GF-D8 (cell line): ENCODE measurements at regions not wholly inside any gene's neighbourhood (a gene's known extent, or its start where the extent isn't known, plus 50 kb on each side); places are given as distances from the start of the nearest gene placed in this dataset.
"Not testable (repeated sequence)": the region's sequence is repeated elsewhere in the genome, so short reads cannot be mapped to it uniquely, and the experiment has no call there.

Experiments
- DNase-seq: peaks from one replicate; lab custom pipeline; 2025; lab: John Stamatoyannopoulos, UW

DNA sequence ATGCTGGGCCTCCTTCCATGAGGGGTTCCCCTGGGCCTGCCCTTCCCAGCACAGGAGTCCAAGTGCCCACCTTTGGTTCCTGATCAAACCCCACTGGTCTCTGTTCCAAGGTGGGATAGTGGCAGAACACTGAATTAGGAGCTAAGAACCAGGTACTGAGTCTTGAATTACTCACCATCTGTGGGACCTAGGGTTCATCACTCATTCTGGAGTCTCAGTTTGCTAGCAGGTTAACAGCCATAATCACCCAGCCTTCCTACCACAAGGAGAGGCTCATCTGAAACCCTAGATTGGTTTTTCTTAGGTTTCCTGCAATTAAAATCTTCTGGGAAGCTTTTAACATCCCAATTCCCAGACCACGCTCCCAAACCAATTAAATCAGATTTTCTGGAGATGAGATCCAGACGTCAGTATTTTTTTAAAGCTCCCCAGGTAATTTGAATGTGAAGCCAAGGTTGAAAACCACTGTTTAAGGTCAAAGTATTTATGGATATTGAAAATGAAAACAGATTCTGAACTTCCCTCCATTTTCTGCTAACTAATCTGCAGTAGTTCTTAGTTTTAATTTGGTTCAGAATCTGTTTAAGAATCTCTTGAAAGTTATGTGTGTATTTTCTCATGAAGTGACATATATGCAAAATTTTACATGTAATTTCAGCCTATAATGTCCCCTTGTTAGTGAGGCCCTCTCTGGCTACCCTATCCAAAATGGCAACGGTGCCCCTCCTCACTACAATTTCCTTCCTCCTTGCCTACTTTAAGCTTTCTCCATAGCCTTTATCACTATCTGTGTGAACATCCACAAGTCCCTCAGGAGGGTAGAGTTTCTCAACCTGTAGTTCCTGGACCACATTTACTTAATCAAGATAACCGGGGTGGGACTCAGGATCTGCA lies 166.5 kb upstream of the CXCR4 start:
- no peak for DNase-seq

DNA sequence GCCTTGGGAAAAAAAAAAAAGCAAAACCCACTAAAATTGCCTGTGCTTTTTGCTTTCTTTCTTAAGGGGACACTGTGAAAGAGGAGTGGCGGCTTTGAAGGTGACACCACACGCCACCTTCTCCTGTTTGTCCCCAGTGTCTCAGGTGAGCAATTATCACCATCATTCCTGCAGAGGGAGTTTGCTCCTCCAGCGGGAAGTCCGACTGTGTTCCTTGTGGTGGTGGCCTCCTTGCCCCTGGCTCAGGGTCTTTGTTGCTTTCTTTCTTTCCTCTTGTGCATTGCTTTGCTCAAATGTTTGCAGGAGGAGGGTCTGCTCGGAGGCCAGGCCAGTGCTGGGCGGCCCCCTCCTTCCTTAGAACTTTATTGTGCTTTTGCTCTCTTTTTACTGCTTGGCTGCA lies 164.3 kb upstream of the CXCR4 start:
- no peak for DNase-seq

DNA sequence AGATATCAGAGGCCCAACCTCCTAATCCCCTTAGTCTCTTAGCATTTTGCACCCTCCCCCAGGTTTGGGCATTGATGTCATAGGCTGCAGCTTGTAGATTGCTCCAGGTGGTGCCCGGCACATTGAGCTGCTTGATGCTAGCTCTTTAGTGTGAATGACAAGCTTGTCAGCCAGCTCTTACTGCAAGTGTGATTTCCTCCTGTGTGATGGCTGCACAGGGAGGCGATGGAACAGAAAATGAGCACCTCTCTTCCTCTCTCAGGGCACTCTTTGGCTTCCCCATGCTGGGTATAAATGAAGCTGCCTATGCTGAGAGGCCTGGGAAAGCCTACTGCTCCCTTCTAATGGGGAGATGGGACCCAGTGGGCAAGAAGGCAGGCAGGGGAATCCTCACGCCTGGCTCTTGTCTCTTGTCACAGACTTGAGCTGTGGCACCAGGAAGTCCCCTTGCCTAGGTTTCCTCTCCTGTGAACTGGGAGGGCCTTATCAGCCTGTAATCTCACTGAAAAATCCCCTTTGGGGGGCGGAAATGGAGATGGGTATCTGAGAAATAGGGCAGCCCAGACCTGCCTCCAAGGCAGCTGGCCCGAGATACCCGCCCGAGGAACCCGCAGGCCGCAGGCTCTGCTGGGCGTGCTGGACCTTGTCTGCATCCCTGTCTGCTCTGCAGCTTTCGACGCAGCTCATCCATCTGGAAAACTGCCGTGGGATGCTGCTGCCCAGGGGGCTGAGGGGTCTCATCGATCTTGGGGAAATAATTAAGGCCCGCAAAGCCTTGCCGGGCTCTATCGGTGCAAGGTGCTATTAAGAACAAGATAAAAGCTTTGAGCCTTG lies 163.5 kb upstream of the CXCR4 start:
- no peak for DNase-seq

DNA sequence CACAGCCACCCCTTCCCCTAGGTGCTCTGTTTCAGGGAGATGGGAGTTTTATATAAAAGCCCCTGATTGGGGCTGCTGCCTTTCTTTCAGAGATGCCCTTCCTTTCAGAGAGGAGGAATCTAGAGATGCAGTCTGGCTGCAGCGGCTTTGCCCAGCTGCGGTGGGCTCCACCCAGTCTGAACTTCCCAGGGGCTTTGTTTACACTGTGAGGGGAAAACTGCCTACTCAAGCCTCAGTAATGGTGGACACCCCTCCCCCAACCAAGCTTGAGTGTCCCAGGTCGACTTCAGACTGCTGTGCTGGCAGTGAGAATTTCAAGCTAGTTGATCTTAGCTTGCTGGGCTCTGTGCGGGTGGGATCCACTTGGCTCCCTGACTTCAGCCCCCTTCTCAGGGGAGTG lies 148.4 kb upstream of the CXCR4 start:
- not testable (repeated sequence) for DNase-seq

DNA sequence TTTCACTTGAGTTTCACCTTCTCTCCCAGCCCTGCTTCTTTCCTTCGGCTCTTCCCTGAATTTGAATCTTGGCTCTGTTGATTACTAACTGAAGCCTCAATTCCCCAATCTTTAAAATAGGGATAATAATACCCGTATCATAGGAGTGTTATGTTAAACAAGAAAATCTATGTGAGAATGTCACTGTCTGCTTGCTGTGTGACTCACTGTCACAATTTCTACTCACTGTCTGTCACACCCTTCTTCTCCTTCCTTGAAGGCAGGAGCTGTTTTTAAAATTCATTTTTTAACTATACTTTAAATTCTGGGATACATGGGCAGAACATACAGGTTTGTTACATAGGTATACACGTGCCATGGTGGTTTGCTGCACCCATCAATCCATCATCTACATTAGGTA lies 141.6 kb upstream of the CXCR4 start:
- no peak for DNase-seq

DNA sequence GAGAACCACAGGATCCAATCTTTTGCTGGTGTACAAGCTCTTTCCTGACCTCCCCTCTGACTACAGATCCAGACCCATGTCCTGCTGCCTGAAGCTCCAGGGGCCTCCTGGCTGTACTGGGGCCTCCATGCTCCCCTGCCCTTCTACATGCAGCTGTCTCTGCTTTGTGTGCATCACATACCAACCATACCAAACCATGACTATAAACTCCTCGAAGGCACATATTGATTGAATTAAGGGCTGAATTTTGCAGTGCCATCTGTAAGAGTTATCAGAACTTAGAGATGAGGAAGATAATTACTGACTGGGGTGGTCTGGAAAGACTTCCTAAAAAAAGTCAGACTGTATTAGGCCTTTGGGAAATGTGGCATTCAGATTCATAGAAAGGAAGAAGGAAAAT lies 139.9 kb upstream of the CXCR4 start:
- DNase-seq, result no peak

DNA sequence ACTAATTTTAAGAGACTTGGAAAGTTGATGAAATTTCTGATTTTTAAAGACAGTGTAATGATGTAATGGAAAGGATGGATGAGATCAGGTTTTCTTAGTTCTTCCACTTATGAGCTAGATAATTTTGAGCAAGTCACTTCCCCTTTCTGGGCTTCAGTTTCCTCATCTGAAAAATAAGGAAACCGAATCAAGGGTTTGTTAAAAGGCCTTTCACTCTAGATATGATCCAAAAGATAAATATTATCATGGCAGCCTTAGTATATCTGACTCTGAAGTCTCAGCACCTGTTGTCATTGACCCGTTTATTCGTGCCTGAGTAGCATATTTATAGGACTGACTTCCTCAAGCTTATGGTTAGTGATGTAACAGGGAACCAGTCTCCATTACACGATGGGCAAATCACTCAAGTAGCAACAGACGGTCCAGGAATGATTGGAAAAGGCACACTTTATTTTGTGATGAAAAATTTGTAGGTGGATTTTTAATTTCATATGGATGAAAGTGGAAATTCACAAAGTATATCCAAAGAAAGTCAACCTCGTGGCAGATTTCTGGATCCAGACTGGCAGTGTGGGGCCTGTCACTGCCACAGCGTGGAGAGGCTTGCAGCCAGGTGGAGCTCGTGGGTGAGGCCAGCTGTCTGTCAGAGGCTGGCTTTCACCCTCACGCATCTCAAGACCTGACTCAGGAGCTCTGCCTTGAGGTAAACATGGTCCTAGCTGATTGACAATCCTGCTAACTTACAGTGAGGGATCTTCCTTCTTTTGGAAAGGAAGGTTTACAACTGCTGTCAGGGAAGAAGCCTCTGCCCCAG lies 137.9 kb upstream of the CXCR4 start:
- peak; percentile 82 for DNase-seq

DNA sequence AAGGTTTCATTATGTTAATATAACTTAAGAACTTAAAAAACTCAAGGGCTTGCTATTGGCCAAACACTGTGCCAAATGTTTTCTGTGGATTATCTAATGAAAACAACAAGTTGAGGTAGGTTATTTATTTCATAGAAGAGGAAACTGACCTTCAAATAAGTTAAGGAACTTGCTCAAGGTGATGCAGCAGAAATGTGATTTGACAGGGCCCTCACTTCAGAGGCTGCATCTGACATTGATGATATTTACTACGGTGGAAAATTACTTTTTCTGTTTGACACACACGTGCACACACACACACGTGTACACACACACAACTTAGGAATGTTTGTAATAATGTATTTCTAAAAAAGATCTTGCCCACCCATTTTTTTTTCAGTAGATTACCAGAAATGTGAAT lies 137.2 kb upstream of the CXCR4 start:
- no peak for DNase-seq

DNA sequence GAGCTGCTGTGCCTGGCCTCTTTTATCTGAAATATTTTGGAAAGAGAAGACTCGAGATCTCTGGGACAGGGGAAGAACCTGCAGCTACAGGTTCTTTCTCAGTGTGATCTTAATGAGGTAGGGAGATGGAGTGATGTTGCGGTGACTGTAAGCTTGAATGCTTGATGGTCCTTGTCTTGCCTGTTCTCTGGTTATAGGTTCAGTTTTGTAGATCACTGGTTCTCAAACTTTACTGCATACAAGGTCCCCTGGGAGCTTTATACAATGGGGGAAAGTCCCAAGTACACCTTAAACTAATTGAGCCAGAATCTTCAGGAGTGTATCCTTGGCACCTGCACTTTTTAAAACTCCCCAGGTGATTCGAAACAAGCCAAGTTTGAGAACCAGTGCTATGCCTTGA lies 136.7 kb upstream of the CXCR4 start:
- no peak for DNase-seq

DNA sequence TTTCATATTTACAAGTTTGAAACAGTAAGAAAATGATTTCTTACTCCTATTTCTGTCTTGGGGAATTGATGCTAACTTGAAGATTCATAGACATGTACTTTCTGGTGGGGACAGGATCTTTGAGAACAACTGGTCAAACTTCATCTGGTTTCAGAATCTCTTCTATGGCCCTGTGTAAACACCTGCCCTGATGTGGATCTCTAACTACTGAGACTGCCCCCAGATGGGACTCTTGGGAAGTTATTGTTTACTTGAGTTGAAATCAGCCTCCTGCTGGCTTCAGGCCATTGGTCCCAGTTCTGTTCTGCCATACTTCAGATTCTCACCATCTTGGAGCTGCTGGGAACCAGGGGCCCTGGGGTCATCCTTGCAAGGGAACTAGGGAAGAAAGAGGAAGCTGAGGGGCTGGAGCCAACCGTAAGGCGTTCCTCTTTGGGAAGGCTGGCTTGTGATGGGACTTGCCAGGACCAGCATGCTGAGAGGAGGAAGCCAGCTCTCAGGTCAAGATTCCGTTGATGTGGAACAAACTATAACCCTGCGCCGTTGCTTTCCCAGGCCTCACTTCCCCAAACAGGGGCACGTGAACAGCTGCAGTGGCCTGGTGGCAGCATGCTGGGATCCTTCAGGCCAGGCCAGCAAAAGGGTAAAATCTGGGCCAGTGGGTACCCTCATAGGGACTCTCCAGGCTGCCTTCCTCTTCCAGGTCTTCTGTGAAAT lies 135.5 kb upstream of the CXCR4 start:
- DNase-seq, result no peak

DNA sequence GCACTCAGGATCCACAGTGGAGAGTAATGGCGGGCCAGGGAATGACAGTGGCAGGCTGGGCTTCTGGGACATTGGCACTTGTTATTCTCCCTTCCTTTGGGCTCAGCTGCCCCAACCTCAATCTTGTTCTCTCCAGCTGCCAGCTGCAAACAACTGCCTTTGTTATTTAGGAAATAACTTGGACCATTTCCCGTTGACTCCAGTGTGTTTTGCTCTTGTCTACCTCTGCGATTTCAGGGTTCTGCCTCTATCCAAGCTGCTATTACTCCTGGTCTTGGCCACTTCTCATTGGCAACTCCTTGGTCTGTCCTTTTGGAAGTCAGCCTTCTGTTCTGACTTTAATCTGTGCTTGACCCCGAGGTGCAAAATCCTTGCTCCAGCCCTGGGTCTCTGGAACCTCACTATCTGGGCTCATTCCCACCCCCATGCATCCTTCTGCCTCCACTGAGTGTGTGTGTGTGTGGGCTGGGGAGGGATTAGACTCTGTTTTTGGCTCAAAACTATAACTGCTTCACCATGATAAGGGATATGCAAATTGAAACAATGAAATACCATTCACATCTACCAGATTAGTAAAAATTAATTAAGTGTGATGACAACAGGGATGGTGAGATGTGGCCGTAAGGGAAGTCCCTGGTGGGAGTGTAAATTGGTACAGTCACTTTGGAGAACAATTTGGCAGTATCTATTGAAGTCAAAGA lies 134.1 kb upstream of the CXCR4 start:
- no peak for DNase-seq

DNA sequence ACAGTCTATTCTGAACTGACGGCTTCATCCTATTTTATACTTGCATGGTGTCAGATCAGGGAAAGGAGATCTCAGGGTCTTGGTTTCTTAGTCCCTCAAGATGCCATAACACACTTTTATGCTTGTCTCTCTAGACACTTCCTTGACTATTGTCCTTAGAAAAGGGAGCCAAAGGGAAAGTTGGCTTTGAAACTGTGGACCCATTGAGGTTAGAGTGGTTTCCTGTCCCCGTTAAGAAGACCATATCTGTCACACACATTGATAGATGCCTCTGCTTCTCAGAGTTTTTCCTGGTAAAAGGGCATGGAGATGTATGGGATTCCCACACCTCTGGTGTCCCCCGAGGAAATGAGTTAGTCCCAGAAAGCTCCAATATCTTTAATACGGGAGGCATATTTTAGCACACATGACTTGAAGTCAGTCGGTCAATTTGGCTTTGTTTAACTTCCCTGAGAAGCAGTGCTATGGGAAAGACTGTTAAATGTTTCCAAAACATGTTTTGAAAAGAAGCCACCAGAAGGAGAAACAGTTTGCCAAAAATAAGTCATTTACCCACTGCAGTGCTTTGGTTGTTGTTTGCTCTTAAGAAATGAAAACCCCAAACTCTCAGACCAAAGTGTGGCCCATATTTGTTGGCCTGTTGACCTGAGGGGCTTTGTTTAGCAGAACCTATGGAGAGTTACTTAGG lies 133.4 kb upstream of the CXCR4 start:
- DNase-seq, result no peak

DNA sequence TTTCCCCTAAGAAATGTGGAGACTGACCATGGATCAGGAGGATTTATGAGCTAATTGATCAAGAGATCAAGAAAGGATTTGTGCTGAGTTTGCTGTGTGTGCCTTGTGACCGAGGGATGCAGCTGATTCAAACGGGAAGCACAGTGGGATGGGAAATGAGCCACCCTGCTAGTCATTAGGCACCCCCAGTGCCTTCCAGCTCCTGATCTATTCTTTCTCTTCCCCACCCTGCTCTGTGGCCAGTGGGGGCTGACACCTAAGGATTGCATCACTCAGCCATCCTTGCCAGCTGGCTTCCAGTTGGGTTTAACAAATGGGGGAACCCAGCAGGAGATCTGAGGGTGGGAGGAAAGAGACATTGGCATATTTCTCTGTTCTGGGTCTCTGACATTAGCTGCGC lies 132.2 kb upstream of the CXCR4 start:
- DNase-seq, result no peak

DNA sequence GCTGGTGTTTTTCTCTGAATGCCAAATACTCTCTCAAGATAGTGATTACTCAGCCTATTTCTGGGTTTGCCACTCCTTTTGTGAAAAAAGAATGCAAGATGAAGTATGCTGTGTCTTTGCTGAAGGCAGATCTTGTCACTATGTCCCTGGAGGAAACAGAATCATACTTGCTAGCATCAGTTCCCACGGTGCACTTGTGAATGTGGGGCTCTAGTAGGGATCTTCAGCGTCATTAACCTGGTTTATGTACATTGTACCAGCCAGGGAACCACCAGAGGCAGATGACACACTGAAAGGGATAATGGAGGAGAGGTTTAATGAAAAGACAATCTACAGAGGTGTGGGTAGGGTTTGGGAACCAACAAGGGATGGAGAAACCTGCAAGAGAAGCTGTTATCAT lies 131.0 kb upstream of the CXCR4 start:
- DNase-seq, result no peak

DNA sequence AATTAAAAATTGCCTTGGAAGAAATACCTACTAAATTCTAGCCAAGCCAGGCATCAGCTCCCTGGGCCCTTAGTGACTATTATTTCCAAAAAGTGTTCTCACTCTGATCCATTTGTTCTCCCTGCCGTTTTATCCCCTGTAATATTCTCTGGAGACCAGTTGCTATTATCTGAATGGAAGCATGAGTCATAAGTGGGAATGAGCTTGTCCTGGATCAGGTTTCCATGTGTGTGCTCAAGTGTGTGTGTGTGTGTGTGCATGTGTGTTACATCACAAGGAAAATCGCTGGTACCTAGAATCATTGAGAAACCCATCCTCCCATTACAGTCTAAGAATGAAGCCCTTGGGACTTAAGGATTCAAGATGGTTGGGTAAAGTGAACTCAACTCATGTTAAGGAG lies 130.3 kb upstream of the CXCR4 start:
- DNase-seq, result no peak

DNA sequence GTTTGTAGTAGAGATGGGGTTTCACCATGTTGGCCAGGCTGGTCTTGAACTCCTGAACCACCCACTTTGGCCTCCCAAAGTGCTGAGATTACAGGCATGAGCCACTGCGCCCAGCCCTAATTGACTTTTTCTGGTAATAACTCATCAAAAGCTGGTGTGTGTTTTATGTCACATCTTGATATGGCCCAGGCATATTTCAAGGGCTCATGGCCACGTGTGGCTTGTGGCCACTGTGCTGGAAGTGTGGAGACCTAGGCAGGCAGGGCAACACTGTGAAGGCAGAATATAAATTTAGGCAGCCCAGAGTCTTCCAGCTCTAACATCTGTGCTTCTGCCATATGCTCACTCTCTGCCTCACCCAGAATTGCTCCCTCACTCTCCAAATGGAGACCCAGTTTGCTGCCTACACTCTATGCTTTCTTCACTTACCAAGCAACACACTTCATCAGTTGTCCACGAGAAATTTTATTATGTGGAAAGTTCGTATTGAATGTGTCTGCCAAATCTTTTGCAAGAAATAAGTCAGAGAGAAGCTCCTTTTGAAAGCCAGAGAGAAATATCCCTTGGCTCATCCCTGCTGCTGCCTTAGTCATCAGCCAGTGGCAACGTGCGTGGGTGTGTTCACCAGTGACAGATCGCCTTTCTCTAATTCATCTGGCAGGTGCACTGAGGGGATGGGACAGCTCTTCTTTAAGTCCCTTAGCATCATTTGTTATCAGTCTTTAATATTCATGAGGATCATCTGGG lies 129.4 kb upstream of the CXCR4 start:
- no peak for DNase-seq

DNA sequence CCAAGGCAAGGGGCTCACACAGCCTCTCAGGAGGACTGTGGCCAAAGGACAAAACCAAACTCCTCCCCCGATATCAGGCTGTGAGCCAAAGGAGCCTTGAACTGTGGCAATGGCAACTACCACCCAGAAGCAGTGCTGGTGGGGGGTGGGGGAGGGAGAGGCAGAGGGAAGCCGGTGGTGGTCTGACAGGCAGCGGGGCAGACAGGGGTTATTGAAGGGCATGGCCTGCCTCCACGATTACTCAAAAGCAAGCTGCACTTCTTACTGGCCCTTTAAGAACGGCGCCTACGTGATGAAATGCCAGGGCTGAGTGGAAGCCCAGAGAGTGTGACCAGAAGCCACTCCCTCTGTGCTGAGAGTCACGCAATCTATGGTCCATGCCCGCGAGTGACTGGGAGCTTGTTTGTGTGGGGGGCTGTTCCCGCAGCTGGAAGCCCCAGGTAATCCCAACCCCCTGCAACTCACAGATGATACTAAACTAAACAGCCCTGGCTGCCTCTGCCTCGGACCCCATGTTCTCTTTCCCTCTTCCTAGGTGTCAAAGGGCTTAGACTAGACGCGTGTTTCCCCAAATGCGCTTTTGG lies 128.2 kb upstream of the CXCR4 start:
- DNase-seq, result no peak

DNA sequence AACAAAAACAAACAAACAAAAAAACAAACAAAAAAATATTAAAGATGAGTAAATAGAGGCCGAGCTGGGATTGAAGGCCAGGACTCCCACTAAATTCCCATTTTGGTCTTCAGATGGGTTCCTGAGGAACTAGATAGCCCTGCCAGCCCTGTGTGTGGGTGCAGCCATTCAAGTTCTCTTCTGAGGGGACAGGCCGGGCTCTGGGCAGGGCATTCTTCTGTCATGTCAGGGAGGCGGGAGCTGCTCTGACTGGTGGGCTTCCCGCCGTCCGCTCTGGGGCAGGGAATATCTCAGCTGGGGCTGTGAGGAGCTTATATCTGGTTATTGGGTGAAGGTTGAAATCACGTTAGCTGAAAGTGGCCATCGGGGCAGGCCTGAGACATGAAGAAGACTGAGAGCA lies 127.3 kb upstream of the CXCR4 start:
- DNase-seq, result no peak

DNA sequence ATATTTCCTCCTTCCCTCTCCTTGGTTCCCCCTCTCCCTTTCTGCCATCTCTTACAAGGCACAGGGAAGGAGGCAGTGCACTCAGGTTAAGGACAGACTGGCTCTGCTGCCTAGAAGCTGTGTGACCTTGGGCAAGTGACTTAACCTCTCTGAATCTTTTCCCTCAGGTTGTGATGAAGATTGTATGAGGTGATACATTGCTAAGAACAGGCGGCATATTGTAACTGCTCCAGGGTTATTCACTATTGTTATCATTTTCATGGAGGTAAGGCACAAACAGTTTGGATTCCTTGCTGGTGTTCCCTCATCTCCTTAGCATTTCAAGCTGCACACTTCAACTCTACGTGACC lies 126.6 kb upstream of the CXCR4 start:
- DNase-seq, result no peak
